Stimulated activated naive CD8-positive, alpha-beta T cell treated with anti-CD3 and anti-CD28 coated beads, Interleukin-15, amount 100 ng/mL, for 72 hours (primary cell): ENCODE measurements at regions not wholly inside any gene's neighbourhood (a gene's known extent, or its start where the extent isn't known, plus 50 kb on each side); places are given as distances from the start of the nearest gene placed in this dataset.
A peak's percentile ranks its signal among the peaks of the same experiment; 100 is the strongest.

Experiments
- ATAC-seq: fragments of 150-1000 bp; cut with Tn5 transposase; 2 replicates; pipeline ENCODE4 v1.10.0; 2021; ENCODE audit warnings: mild to moderate bottlenecking, moderate library complexity
- DNase-seq, 2 donors: peaks; one replicate each; pipeline ENCODE4 v3.0.0; 2021 to 2022
- H3K27ac Mint-ChIP-seq, 2 donors: one replicate each; pipeline ENCODE4 v1.8.0; 2022; ENCODE audit warnings: mild to moderate bottlenecking in 2 of 2, mixed read lengths in 2 of 2, moderate library complexity in 2 of 2
- H3K27me3 Mint-ChIP-seq: one replicate; pipeline ENCODE4 v1.8.0; 2022; ENCODE audit warnings: mixed read lengths
- H3K4me1 Mint-ChIP-seq: one replicate; pipeline ENCODE4 v1.8.0; 2022; ENCODE audit warnings: mild to moderate bottlenecking, mixed read lengths
- H3K4me3 Mint-ChIP-seq, 2 donors: one replicate each; pipeline ENCODE4 v1.8.0; 2022; ENCODE audit warnings: mild to moderate bottlenecking in 2 of 2, mixed read lengths in 2 of 2, moderate library complexity in 1 of 2
- H3K9me3 Mint-ChIP-seq, 2 donors: one replicate each; pipeline ENCODE4 v1.8.0; 2022; ENCODE audit warnings: mixed read lengths in 2 of 2

DNA sequence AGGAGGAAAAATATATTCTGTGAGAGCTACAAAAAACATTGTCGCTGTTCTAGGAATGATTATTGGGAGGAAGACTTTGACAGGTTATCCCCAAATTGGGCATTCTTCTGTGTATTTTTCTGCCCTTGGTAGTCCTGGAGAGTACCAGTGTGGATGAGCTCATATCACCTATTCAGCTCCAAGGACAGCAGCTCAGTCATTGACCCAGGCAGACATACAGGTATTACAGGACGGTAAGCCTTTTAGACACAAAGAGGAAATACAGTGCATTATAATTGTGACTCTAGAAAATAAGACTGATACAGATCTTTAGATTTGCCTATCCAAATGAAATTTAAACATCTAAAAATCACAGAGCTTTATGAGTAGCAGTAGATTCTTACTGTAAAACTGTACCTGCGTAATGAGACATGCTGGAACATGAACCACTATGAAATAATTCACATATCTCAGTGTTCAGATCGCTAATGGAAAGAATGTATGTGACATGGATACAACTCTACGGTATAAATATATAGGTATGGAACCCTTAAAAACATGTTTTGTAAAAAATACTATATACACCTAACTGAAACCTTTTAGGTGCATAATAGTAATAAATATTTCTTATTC lies 56.0 kb downstream of the PLK2 start:
- peaks cover 7% of the 10 kb centered on the region for H3K27me3 Mint-ChIP-seq
- DNase-seq (no peak), ATAC-seq (no peak)
- no peaks in the 10 kb centered on the region for H3K9me3 Mint-ChIP-seq
- no peak overlapping the region for H3K27ac Mint-ChIP-seq
- no peaks in the 10 kb centered on the region for H3K4me1 Mint-ChIP-seq
- H3K4me3 Mint-ChIP-seq = no peak overlapping the region

DNA sequence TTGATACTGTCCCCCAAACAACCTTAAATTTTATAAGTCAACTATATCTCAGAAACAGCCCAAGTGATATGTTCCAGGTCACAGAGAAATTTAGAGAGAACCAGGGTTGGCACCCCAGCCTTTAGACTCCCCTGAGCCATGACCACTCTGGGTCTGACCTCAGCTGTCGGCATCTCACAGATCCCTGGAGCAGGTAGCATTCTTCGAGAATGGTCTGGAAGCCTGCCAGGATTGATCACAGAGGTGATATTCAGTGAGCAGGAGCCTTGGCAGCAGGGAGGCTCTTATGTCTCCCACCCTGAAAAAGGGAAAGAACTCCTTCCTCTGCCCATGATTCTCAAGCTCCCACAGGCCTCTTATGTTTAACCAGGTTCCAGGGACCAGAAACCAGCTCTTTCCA lies 58.2 kb downstream of the PLK2 start:
- ATAC-seq = no peak
- no peaks in the 10 kb centered on the region for H3K4me1 Mint-ChIP-seq

DNA sequence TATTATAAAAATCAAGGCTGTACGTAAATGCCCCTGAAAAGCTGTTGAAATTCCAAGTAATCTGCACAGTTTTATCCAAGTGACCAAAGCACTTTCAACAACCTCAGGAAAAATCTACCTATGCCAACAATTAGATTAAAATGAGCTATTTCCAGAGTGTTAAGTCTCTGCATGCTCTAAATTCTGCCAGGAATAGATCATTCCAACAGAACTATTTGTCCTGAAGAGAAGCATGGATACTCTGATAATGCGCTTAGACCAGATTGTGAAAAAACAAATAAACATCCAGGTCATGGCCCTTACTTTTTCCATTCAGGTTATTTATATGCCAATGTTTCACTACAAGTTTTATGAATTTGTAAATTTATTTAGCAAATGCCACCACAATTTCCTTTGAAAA lies 59.1 kb downstream of the PLK2 start:
- ATAC-seq = no peak
- H3K4me1 Mint-ChIP-seq = no peaks in the 10 kb centered on the region
- no peak for DNase-seq
- H3K4me3 Mint-ChIP-seq = no peak overlapping the region
- no peaks in the 10 kb centered on the region for H3K27me3 Mint-ChIP-seq
- H3K9me3 Mint-ChIP-seq = no peaks in the 10 kb centered on the region
- no peak overlapping the region for H3K27ac Mint-ChIP-seq

More for the DNA sequence above, 58.2 kb downstream of the PLK2 start:
- no peaks in the 10 kb centered on the region for H3K27me3 Mint-ChIP-seq
- no peaks in the 10 kb centered on the region for H3K9me3 Mint-ChIP-seq
- H3K4me3 Mint-ChIP-seq = no peak overlapping the region
- H3K27ac Mint-ChIP-seq = no peak overlapping the region
- no peak for DNase-seq

DNA sequence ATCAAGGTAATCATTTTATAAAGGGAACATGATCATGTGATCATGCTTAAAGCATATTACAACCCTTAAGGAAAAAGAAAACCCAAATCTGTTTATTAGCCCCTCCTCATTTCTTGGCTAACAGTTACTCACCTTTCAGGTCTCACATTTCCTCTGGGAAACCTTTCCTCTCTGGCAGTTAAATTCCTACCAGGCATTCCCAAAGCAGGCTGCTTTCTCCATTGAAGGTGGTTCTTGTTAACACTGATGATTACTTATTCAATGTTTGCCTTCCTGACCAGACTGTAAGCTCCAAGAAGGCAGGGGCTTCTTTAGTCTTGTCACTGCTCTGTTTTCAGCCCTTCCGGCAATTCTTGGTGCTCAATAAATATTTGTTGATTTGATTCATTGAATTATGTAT lies 59.9 kb downstream of the PLK2 start:
- ATAC-seq (no peak), DNase-seq (no peak)
- Mint-ChIP-seq H3K4me1 (no peaks in the 10 kb centered on the region), H3K27ac (peak overlapping the region in 1 of 2 donors; percentile 50), H3K4me3 (no peak overlapping the region), H3K27me3 (no peaks in the 10 kb centered on the region), H3K9me3 (no peaks in the 10 kb centered on the region)

DNA sequence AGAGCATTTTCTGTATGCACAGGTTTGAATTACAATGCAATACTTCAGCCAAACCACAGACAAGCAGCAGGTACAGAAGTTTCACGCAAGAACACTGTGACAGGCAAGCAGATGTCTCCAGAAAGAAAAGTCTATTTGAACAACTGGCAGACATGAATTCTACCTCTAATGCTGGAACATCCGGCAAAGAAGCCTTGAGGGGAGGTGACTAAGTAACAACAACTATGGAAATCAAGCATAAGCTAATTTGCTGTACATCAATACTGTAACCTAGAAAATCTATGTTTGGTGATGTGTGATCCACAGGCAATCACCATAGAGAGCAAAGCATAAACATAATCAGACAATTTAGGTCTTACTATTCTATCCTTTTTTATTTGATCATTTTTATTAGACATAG lies 65.5 kb downstream of the PLK2 start:
- H3K27ac Mint-ChIP-seq = no peak overlapping the region
- ATAC-seq (no peak), DNase-seq (no peak)
- no peaks in the 10 kb centered on the region for H3K4me1 Mint-ChIP-seq
- H3K4me3 Mint-ChIP-seq = no peak overlapping the region
- peaks cover 9% of the 10 kb centered on the region for H3K27me3 Mint-ChIP-seq
- H3K9me3 Mint-ChIP-seq = no peaks in the 10 kb centered on the region

DNA sequence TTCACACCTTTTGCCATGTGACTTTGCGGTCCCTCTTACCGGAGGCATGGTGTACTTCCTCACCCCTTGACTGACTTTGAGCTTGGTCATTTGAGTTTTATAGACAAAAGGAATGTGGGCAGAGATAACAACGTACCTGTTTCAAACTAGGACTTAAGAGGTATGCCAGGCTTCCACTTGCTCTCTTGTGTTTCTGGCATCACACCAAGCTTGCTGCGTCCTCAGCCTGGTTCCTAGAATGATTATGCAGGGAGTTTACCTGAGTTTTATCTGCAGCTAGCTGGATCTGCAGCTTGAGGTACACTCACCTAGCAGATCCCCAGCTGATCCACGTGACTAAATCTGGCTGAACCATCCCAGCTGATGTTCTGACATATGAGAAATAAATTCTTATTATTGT lies 66.2 kb downstream of the PLK2 start:
- no peak overlapping the region for H3K4me3 Mint-ChIP-seq
- no peaks in the 10 kb centered on the region for H3K4me1 Mint-ChIP-seq
- H3K9me3 Mint-ChIP-seq = no peaks in the 10 kb centered on the region
- ATAC-seq (no peak), DNase-seq (no peak)
- H3K27ac Mint-ChIP-seq = no peak overlapping the region
- peaks cover 9% of the 10 kb centered on the region for H3K27me3 Mint-ChIP-seq

DNA sequence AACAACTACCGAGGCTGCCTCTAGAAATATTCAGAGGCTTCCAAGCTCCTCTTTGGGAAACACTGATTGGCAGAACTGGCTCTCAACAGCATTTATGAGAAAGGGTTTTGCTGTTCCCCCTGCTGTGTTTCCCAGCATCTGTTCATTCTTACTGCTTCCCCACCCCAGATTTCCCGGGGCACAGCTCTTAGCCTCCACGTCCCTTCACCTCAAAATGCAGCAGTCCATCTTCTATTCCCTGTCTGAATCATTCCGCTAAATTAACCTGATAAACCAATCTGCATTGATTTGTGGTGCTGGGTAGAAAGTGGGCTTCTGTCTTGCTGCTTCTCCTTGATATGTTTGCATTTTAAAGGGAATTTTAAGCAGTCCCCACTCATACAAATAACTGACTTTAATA lies 67.4 kb downstream of the PLK2 start:
- ATAC-seq (no peak), DNase-seq (no peak)
- H3K4me3 Mint-ChIP-seq = no peak overlapping the region
- H3K9me3 Mint-ChIP-seq = no peaks in the 10 kb centered on the region
- peaks cover 9% of the 10 kb centered on the region for H3K27me3 Mint-ChIP-seq
- no peak overlapping the region for H3K27ac Mint-ChIP-seq
- H3K4me1 Mint-ChIP-seq = no peaks in the 10 kb centered on the region

DNA sequence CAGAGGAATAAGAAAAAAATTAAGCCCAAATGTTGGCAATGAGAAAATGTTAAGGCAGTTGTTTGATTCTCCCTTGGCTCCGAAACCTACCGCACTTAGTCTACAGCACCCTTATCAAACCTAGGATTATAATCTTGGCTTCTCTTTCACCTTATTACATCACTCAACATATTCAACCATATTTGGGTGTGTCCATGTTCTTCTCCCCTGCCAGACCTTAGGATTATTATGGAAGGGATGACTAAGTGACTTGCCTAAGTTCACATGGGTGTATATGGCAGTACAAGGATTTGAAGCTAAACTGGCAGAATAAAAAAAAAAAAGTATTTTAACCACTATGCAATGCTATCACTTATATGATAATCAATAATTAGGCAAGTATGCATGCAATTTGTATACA lies 76.4 kb downstream of the PLK2 start:
- ATAC-seq = no peak
- DNase-seq = no peak
- Mint-ChIP-seq H3K9me3 (peaks cover 6 to 17% of the 10 kb centered on the region in 2 donors), H3K4me3 (no peak overlapping the region), H3K27me3 (no peaks in the 10 kb centered on the region), H3K4me1 (no peaks in the 10 kb centered on the region), H3K27ac (no peak overlapping the region)

DNA sequence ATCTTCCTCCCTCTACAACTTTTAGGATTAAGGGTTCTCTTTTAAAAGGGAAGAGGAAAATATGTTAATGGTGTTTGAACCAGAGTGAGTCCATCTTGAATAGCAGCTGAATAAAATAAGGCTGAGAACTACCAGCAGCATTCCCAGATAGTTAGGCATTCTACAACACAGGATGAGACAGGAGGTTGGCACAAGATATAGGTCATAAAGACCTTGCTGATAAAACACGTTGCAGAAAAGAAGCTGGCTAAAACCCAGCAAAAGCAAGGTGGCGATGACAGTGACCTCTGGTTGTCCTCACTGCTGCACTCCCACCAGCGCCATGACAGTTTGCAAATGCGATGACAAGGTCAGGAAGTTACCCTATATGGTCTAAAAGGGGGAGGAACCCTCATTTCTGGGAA lies 77.8 kb downstream of the PLK2 start:
- H3K27me3 Mint-ChIP-seq = no peaks in the 10 kb centered on the region
- H3K4me1 Mint-ChIP-seq = no peaks in the 10 kb centered on the region
- no peak overlapping the region for H3K4me3 Mint-ChIP-seq
- DNase-seq (no peak), ATAC-seq (no peak)
- H3K27ac Mint-ChIP-seq = no peak overlapping the region
- peaks cover 10 to 23% of the 10 kb centered on the region in 2 donors for H3K9me3 Mint-ChIP-seq

DNA sequence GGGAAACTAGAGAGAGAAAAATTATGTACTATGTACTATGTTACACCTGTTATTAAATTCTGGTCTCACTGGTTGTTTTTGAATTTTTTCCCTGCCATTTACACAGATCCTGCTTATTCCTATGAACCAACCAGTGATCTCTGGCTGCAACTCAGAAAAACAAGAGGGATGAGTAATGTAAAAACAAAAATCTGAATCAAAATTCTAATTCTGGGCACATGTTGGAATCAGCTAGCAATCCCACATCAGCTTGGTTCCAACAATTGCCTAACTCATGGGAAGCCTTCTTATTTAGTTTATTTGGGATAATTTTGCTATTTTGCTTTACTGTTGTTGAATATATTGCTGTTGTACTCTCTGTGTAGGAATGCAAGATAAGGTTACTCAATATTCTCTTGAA lies 78.3 kb downstream of the PLK2 start:
- Mint-ChIP-seq H3K27me3 (no peaks in the 10 kb centered on the region), H3K4me1 (no peaks in the 10 kb centered on the region)

DNA sequence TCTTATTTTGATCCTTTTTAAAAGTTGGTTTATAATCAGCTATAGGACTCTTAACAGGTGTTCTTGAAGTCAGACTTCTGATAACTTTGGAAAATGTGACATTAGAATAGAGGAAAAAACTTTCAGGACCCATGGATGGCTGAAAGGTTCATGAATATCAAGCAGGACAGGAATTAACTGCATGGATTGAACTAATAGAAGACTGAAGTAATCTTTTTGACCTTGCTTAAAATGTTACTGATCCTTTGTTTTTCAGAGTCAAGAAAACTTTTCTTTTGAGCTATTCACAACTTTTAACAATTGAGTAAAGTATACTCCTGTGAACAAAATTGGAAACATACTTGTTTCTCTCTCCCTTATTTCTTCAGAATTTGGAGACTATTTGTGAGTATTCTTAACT lies 79.2 kb downstream of the PLK2 start:
- peaks cover 10 to 23% of the 10 kb centered on the region in 2 donors for H3K9me3 Mint-ChIP-seq
- no peak for ATAC-seq
- no peak for DNase-seq
- no peak overlapping the region for H3K27ac Mint-ChIP-seq
- no peaks in the 10 kb centered on the region for H3K4me1 Mint-ChIP-seq
- H3K4me3 Mint-ChIP-seq = no peak overlapping the region
- H3K27me3 Mint-ChIP-seq = no peaks in the 10 kb centered on the region

More for the DNA sequence above, 78.3 kb downstream of the PLK2 start:
- no peak for DNase-seq
- H3K9me3 Mint-ChIP-seq = peaks cover 10 to 23% of the 10 kb centered on the region in 2 donors
- ATAC-seq = no peak
- H3K27ac Mint-ChIP-seq = no peak overlapping the region
- H3K4me3 Mint-ChIP-seq = no peak overlapping the region

DNA sequence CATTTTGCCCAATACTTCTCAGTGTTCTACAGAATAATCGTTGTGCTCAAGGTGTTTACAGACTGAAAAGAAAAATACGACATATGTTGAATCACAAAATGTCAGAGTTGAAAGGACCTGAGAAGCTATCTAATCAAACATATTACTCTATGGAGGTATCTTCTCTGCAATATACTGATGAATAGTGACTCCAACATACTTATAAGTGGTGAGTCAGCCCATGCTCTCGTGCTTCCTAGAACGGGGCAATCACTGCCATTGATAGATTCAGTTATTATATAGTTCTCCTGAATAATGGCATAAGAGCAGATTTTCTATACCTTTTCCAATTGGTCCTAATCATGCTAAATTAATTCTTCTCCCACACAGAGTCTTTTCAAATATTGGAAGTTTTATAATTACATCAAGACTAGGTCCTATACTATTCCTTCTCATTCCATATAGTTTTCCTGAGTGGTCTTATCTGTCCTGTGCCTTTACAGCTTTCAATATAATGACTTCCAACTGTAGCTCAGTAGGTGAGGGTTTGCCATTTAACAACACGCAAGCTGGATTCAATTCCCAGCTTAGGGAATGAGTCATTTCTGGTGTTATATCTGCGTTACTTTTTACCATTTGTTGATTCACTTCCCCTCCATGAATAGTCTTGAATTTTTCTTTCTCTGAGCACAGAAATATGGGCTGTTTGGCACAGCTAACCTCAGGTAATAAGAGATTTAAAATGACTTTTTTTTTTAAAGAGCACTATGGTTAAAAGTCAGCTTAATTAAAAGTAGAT lies 81.1 kb downstream of the PLK2 start:
- Mint-ChIP-seq H3K27me3 (no peaks in the 10 kb centered on the region), H3K4me3 (no peak overlapping the region), H3K9me3 (peaks cover 17 to 23% of the 10 kb centered on the region in 2 donors), H3K4me1 (no peaks in the 10 kb centered on the region), H3K27ac (no peak overlapping the region)
- DNase-seq = no peak
- ATAC-seq = no peak

DNA sequence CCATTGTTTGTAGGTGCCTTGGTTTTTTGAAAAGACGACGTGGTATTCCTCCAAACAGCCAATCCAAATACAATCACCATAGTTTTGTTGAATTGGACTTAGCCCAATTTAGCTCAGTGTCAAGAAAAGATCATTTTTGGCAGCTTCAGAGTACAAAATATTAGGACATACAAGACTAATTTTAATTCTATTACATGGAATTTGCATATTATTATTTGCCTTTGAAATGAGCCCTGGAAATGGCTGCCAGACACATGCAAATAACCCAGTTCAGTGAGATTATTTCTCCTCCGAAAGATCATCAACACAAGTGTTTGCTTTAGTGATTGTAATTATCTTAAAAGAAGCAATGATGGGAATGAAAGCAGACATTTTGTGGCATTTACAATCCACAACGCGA lies 89.3 kb downstream of the PLK2 start:
- Mint-ChIP-seq H3K4me1 (no peaks in the 10 kb centered on the region), H3K4me3 (no peak overlapping the region), H3K27me3 (no peaks in the 10 kb centered on the region), H3K27ac (no peak overlapping the region), H3K9me3 (peaks cover 0 to 7% of the 10 kb centered on the region in 2 donors)
- no peak for DNase-seq
- no peak for ATAC-seq

DNA sequence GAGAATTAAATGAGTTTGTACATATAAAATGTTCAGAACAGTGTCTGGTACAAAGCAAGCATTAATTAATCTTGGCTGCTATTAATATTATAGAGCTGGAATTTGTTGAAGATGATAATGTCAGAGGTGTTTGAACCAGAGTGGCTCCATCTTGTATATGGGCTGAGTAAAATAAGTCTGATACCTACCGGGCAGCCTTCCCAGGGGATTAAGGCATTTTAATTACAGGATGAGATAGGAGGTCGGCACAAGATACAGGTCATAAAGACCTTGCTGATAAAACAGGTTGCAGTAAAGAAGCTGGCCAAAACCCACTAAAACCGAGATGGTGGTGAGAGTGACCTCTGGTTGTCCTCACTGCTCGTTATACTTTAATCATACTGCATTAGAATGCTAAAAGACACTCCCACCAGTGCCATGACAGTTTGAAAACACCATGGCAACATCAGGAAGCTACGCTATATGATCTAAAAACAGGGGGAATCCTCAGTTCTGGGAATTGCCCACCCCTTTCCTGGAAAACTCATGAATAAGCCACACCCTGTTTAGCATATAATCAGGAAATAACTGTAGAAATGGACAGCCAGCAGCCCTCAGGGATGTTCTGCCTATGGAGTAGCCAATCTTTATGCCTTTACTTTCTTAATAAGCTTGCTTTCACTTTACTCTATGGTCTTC lies 90.2 kb downstream of the PLK2 start:
- H3K4me1 Mint-ChIP-seq = no peaks in the 10 kb centered on the region
- no peak for ATAC-seq
- no peaks in the 10 kb centered on the region for H3K27me3 Mint-ChIP-seq
- no peak for DNase-seq
- H3K4me3 Mint-ChIP-seq = no peak overlapping the region
- H3K9me3 Mint-ChIP-seq = peaks cover 0 to 4% of the 10 kb centered on the region in 2 donors
- H3K27ac Mint-ChIP-seq = no peak overlapping the region

DNA sequence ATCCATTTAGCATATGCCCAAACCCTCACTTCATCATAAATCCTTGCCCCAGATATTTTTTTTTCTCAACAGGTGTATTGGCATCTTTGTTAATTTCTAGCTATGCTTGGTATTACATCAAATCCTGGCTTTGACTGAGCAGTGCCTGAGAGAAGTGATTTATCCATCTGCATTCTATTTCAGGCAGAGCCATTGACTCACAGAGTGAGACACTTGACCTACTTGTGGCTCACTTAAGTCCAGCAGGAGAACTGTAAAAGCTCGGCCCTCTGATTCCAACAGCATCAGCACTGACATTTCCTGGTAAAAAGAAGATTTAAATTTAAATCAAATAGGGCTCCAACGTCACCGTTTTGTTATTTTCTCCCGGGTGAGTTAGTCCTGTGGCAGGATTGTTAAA lies 93.4 kb downstream of the PLK2 start:
- no peaks in the 10 kb centered on the region for H3K9me3 Mint-ChIP-seq
- no peak overlapping the region for H3K27ac Mint-ChIP-seq
- ATAC-seq (no peak), DNase-seq (no peak)
- H3K27me3 Mint-ChIP-seq = no peaks in the 10 kb centered on the region
- H3K4me1 Mint-ChIP-seq = no peaks in the 10 kb centered on the region
- no peak overlapping the region for H3K4me3 Mint-ChIP-seq

DNA sequence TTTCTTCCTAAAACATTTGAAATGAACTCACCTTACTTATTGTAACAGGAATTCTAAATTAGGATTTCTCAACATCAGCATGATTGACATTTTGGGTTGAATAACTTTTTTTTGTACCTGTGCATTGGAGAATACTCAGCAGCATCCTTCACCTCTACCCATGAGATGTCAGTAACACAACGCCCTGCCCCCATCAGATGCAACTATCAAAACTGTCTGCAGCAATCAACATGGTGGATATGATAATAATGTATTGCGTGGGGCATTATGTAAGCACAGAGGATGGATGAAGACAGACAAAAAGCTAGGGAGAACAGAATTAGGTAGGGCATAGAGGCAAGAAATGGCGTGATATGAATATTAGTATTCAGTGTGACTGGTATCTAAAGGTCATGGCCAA lies 94.1 kb downstream of the PLK2 start:
- no peak overlapping the region for H3K27ac Mint-ChIP-seq
- no peaks in the 10 kb centered on the region for H3K9me3 Mint-ChIP-seq
- H3K4me3 Mint-ChIP-seq = no peak overlapping the region
- no peaks in the 10 kb centered on the region for H3K27me3 Mint-ChIP-seq
- ATAC-seq = no peak
- DNase-seq = no peak
- H3K4me1 Mint-ChIP-seq = no peaks in the 10 kb centered on the region
